ENCODE measurements at regions not wholly inside any gene's neighbourhood (a gene's known extent, or its start where the extent isn't known, plus 50 kb on each side); places are given as distances from the start of the nearest gene placed in this dataset. TPM values are rescaled to one million over a fixed set of nuclear protein-coding genes. Genes with fewer than 3 reads are reported as not detected.

DNA sequence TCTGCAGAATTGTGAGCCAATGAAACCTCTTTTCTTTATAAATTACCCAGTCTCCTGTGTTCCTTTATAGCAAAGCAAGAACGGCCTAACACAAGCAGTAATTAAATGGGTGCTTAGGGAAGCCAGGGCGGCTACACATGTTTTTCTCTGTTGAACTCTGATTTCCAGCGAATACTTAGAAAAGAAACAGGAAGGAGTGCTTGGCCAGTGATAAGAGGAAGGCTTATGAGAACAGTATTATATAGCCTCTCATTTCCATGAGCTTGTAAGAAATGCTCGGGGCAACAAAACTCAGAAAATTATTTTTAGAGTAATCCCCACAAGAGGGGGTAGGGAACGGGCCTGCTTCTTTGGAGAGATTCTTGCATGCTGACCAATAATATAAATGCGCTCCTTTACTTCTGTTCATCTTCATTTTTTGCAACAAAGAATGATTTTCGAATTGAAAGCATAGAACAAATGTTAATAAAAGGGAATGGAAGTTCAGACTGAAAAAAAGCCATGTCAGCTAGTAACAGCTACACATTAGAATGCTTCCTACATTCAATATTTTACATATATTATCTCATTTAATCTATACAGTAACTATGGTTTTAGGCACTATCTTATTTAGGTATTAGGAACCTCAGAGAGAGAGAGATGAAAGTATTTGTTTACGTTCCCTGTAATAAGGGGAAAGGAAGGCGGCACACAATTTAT, 49.7 kb upstream of the CCDC85A start:
- no peak for TF ChIP-seq EZH2 (IDR thresholded peaks at IDR 0.05; ENCODE audit: borderline replicate concordance, insufficient read depth, low read depth, low read length, poor library complexity, severe bottlenecking)
- TF ChIP-seq, protein P1, sequence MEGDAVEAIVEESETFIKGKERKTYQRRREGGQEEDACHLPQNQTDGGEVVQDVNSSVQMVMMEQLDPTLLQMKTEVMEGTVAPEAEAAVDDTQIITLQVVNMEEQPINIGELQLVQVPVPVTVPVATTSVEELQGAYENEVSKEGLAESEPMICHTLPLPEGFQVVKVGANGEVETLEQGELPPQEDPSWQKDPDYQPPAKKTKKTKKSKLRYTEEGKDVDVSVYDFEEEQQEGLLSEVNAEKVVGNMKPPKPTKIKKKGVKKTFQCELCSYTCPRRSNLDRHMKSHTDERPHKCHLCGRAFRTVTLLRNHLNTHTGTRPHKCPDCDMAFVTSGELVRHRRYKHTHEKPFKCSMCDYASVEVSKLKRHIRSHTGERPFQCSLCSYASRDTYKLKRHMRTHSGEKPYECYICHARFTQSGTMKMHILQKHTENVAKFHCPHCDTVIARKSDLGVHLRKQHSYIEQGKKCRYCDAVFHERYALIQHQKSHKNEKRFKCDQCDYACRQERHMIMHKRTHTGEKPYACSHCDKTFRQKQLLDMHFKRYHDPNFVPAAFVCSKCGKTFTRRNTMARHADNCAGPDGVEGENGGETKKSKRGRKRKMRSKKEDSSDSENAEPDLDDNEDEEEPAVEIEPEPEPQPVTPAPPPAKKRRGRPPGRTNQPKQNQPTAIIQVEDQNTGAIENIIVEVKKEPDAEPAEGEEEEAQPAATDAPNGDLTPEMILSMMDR (IDR thresholded peaks at IDR 0.05), result no peak
- Histone ChIP-seq H3K4me3 (ENCODE audit: control extremely low read depth in 1 of 5, extremely low read depth in 1 of 5, insufficient read depth in 1 of 5, low read depth in 2 of 5, low read length in 4 of 5) (no peak overlapping the region), H3K4me1 (ENCODE audit: control insufficient read depth in 2 of 2, insufficient read depth in 2 of 2, low read length in 2 of 2) (no peaks in the 10 kb centered on the region), H3K9me3 (ENCODE audit: control extremely low read depth in 1 of 3, control insufficient read depth in 2 of 3, insufficient read depth in 1 of 3, low read length in 2 of 3) (no peaks in the 10 kb centered on the region), H2AFZ (ENCODE audit: insufficient read depth, low read depth, low read length, poor library complexity, severe bottlenecking) (peak overlapping the region; percentile 6), H4K20me1 (ENCODE audit: control insufficient read depth, insufficient read depth, low read length, poor library complexity, severe bottlenecking) (no peaks in the 10 kb centered on the region), H3K27me3 (replicated peaks in 1 of 4; ENCODE audit: control extremely low read depth in 1 of 4, control insufficient read depth in 3 of 4, insufficient read depth in 4 of 4, low read length in 3 of 4) (no peaks in the 10 kb centered on the region), H3K79me2 (ENCODE audit: control insufficient read depth, insufficient read depth, low read length) (no peaks in the 10 kb centered on the region), H3K36me3 (replicated peaks in 1 of 2; ENCODE audit: control extremely low read depth in 1 of 2, control insufficient read depth in 1 of 2, extremely low read depth in 1 of 2, insufficient read depth in 2 of 2, low read length in 1 of 2) (no peaks in the 10 kb centered on the region), H3K4me2 (replicated peaks; ENCODE audit: low read depth, low read length, poor library complexity, severe bottlenecking) (no peak overlapping the region), H3K9ac (ENCODE audit: low read length) (no peak overlapping the region), H3K27ac (ENCODE audit: low read length in 2 of 2) (no peak overlapping the region)
- WGBS (ENCODE audit: insufficient coverage), result 100% methylated on average over 2 of the region's 9 CpGs
- Mint-ChIP-seq H3K27ac (no peak overlapping the region), H3K4me3 (no peak overlapping the region), H3K4me1 (no peaks in the 10 kb centered on the region), H3K27me3 (peaks cover 7% of the 10 kb centered on the region), H3K9me3 (ENCODE audit: insufficient read depth) (no peaks in the 10 kb centered on the region)
- intact Hi-C loops (cut with micrococcal nuclease), result no loop called here
- CTCF ChIA-PET, result interaction anchor here (1.0 kb wide), 1 partner anchor 9 kb away, joined by 3 read pairs; no protein-coding TSS in a partner anchor
- POLR2A ChIA-PET, result no interaction called here
- no peak for DNase-seq
- ATAC-seq (ENCODE audit: low read depth), result no peak

Small RNA genes lying in the stretch of these regions (small RNA-seq; reads per million reads assigned to genes)
- gene MIR216A (ENCODE audit: insufficient read length, low read depth, low replicate concordance) (not detected), gene MIR216B (ENCODE audit: insufficient read length, low read depth, low replicate concordance) (not detected), gene MIR217 (ENCODE audit: insufficient read length, low read depth, low replicate concordance) (not detected)

Data from B cell (primary cell).